DOHH2 (cell line): ENCODE measurements at regions not wholly inside any gene's neighbourhood (a gene's known extent, or its start where the extent isn't known, plus 50 kb on each side); places are given as distances from the start of the nearest gene placed in this dataset.

Experiments
- H3F3A ChIP-seq: fragments of 200-600 bp; sonication (generic), shearing (Covaris generic); 2 replicates; pipeline ENCODE4 v1.6.0; 2016; ENCODE audit warnings: antibody characterized with exemption, mild to moderate bottlenecking; ENCODE audit not compliant: control insufficient read depth, insufficient read depth
- H3K27ac ChIP-seq: fragments of 200-600 bp; sonication (generic); 2 replicates; pipeline ENCODE4 v1.5.1; 2014; ENCODE audit warnings: low read depth, mild to moderate bottlenecking, low read length, moderate library complexity
- H3K27me3 ChIP-seq: fragments of 200-600 bp; sonication (generic); 2 replicates; pipeline ENCODE4 v1.6.1; 2014; ENCODE audit warnings: mild to moderate bottlenecking, low read length, mixed read lengths; ENCODE audit not compliant: control insufficient read depth
- H3K36me3 ChIP-seq: fragments of 200-600 bp; sonication (generic); 2 replicates; pipeline ENCODE4 v1.6.1; 2014; ENCODE audit warnings: mild to moderate bottlenecking, low read length, moderate library complexity, mixed read lengths; ENCODE audit not compliant: control insufficient read depth
- H3K4me1 ChIP-seq: fragments of 200-600 bp; sonication (generic); 2 replicates; pipeline ENCODE4 v1.6.1; 2014; ENCODE audit warnings: mild to moderate bottlenecking, low read length, mixed read lengths; ENCODE audit not compliant: control insufficient read depth
- H3K4me2 ChIP-seq: fragments of 200-600 bp; sonication (generic); 2 replicates; pipeline ENCODE4 v1.6.0; 2014; ENCODE audit warnings: mild to moderate bottlenecking, low read length, moderate library complexity
- H3K4me3 ChIP-seq: fragments of 200-600 bp; sonication (generic); 2 replicates; pipeline ENCODE4 v1.5.1; 2014; ENCODE audit warnings: mild to moderate bottlenecking, low read length, mixed read lengths
- H3K79me2 ChIP-seq: fragments of 200-600 bp; sonication (generic); 2 replicates; pipeline ENCODE4 v1.6.1; 2014; ENCODE audit warnings: mild to moderate bottlenecking, low read length, mixed read lengths; ENCODE audit not compliant: control insufficient read depth
- H3K9me2 ChIP-seq: fragments of 200-600 bp; sonication (generic); replicated peaks from 2 replicates; pipeline ENCODE4 v1.6.1; 2014; ENCODE audit warnings: mild to moderate bottlenecking, low read length, mixed read lengths; ENCODE audit not compliant: control insufficient read depth
- H3K9me3 ChIP-seq: fragments of 200-600 bp; sonication (generic); 2 replicates; pipeline ENCODE4 v1.6.1; 2014; ENCODE audit warnings: antibody characterized with exemption, low read length, mixed read lengths; ENCODE audit not compliant: control insufficient read depth, insufficient read depth
- H4K20me1 ChIP-seq: fragments of 200-600 bp; sonication (generic); 2 replicates; pipeline ENCODE4 v1.6.0; 2014; ENCODE audit warnings: low read depth, mild to moderate bottlenecking, antibody characterized with exemption, low read length, moderate library complexity; ENCODE audit not compliant: control insufficient read depth, insufficient read depth
- CTCF ChIP-seq: fragments of 200-600 bp; sonication (generic); IDR thresholded peaks from one replicate; pipeline ENCODE4 v1.5.1; 2014; ENCODE audit warnings: antibody characterized with exemption, mild to moderate bottlenecking, low read depth, low read length; ENCODE audit not compliant: poor library complexity, severe bottlenecking
- EZH2phosphoT487 ChIP-seq: fragments of 200-600 bp; sonication (generic); IDR thresholded peaks from 2 replicates; pipeline ENCODE4 v1.6.1; 2017; ENCODE audit warnings: borderline replicate concordance, mild to moderate bottlenecking, antibody characterized with exemption, low read length, moderate library complexity, mixed read lengths

- H4K20me1 ChIP-seq: no peaks in the 10 kb centered on the region
- no peaks in the 10 kb centered on the region for H3K9me2 ChIP-seq
- H3K79me2 ChIP-seq: no peaks in the 10 kb centered on the region
- H3K27me3 ChIP-seq: no peaks in the 10 kb centered on the region
- H3K4me3 ChIP-seq: no peak overlapping the region
- H3K9me3 ChIP-seq: no peaks in the 10 kb centered on the region
- no peak overlapping the region for H3K4me2 ChIP-seq
- no peaks in the 10 kb centered on the region for H3K36me3 ChIP-seq
- H3K4me1 ChIP-seq: no peaks in the 10 kb centered on the region
- H3K27ac ChIP-seq: no peak overlapping the region
- TF ChIP-seq EZH2phosphoT487 (no peak), CTCF (no peak)
- no peaks in the 10 kb centered on the region for H3F3A ChIP-seq
Measured at GRCh38 chr4:54976682-54977081, 148.7 kb downstream of the KDR start.

- Histone ChIP-seq H3K4me1 (no peaks in the 10 kb centered on the region), H3K27me3 (no peaks in the 10 kb centered on the region), H3K4me3 (no peak overlapping the region), H4K20me1 (no peaks in the 10 kb centered on the region), H3K79me2 (no peaks in the 10 kb centered on the region), H3K36me3 (no peaks in the 10 kb centered on the region), H3F3A (no peaks in the 10 kb centered on the region), H3K9me2 (no peaks in the 10 kb centered on the region), H3K9me3 (no peaks in the 10 kb centered on the region), H3K4me2 (no peak overlapping the region), H3K27ac (no peak overlapping the region)
- TF ChIP-seq CTCF (no peak), EZH2phosphoT487 (no peak)
Measured at GRCh38 chr4:54976031-54976430, 149.4 kb downstream of the KDR start.

- H3K4me2 ChIP-seq: no peak overlapping the region
- TF ChIP-seq EZH2phosphoT487 (no peak), CTCF (no peak)
- no peak overlapping the region for H3K4me3 ChIP-seq
- H3K9me2 ChIP-seq: no peaks in the 10 kb centered on the region
- H3K79me2 ChIP-seq: no peaks in the 10 kb centered on the region
- no peak overlapping the region for H3K27ac ChIP-seq
- H4K20me1 ChIP-seq: no peaks in the 10 kb centered on the region
- H3F3A ChIP-seq: no peaks in the 10 kb centered on the region
- no peaks in the 10 kb centered on the region for H3K9me3 ChIP-seq
- H3K4me1 ChIP-seq: no peaks in the 10 kb centered on the region
- no peaks in the 10 kb centered on the region for H3K36me3 ChIP-seq
- no peaks in the 10 kb centered on the region for H3K27me3 ChIP-seq
Measured at GRCh38 chr4:54973784-54974183, 151.6 kb downstream of the KDR start.

GRCh38 chr4:54971474-54971950, 153.9 kb downstream of the KDR start:
- no peaks in the 10 kb centered on the region for H3K36me3 ChIP-seq
- no peak overlapping the region for H3K4me3 ChIP-seq
- no peak overlapping the region for H3K4me2 ChIP-seq
- no peaks in the 10 kb centered on the region for H3K27me3 ChIP-seq
- no peaks in the 10 kb centered on the region for H4K20me1 ChIP-seq
- H3K4me1 ChIP-seq: no peaks in the 10 kb centered on the region
- no peaks in the 10 kb centered on the region for H3K9me3 ChIP-seq
- H3F3A ChIP-seq: no peaks in the 10 kb centered on the region
- H3K79me2 ChIP-seq: no peaks in the 10 kb centered on the region
- no peaks in the 10 kb centered on the region for H3K9me2 ChIP-seq
- no peak for TF ChIP-seq EZH2phosphoT487
- peak; percentile 49 for TF ChIP-seq CTCF
- H3K27ac ChIP-seq: no peak overlapping the region
